ENCODE measurements at regions not wholly inside any gene's neighbourhood (a gene's known extent, or its start where the extent isn't known, plus 50 kb on each side); places are given as distances from the start of the nearest gene placed in this dataset.

GRCh38 chr5:174518512-174518911 lies 205.9 kb upstream of the MSX2 start:
- TF ChIP-seq CTCF (IDR thresholded peaks at IDR 0.05; ENCODE audit: borderline replicate concordance, insufficient read depth, low read depth, low read length) = no peak
- no peak overlapping the region for H3K4me3 ChIP-seq (ENCODE audit: low read depth, low read length)

GRCh38 chr5:174520420-174521396 lies 203.7 kb upstream of the MSX2 start:
- H3K4me3 ChIP-seq (ENCODE audit: low read depth, low read length) = no peak overlapping the region
- TF ChIP-seq CTCF (IDR thresholded peaks at IDR 0.05; ENCODE audit: borderline replicate concordance, insufficient read depth, low read depth, low read length) = no peak

- H3K4me3 ChIP-seq (ENCODE audit: low read depth, low read length) = no peak overlapping the region
- TF ChIP-seq CTCF (IDR thresholded peaks at IDR 0.05; ENCODE audit: borderline replicate concordance, insufficient read depth, low read depth, low read length) = no peak
Measured at GRCh38 chr5:174521449-174521848, 202.9 kb upstream of the MSX2 start.

- no peak overlapping the region for H3K4me3 ChIP-seq (ENCODE audit: low read depth, low read length)
- no peak for TF ChIP-seq CTCF (IDR thresholded peaks at IDR 0.05; ENCODE audit: borderline replicate concordance, insufficient read depth, low read depth, low read length)
Measured at GRCh38 chr5:174522480-174523260, 201.7 kb upstream of the MSX2 start.

GRCh38 chr5:174523311-174524071 lies 200.9 kb upstream of the MSX2 start:
- H3K4me3 ChIP-seq (ENCODE audit: low read depth, low read length) = no peak overlapping the region
- TF ChIP-seq CTCF (IDR thresholded peaks at IDR 0.05; ENCODE audit: borderline replicate concordance, insufficient read depth, low read depth, low read length) = no peak

- no peak overlapping the region for H3K4me3 ChIP-seq (ENCODE audit: low read depth, low read length)
- TF ChIP-seq CTCF (IDR thresholded peaks at IDR 0.05; ENCODE audit: borderline replicate concordance, insufficient read depth, low read depth, low read length) = no peak
Measured at GRCh38 chr5:174524351-174524750, 200.0 kb upstream of the MSX2 start.
